ENCODE measurements at regions not wholly inside any gene's neighbourhood (a gene's known extent, or its start where the extent isn't known, plus 50 kb on each side); places are given as distances from the start of the nearest gene placed in this dataset.

DNA sequence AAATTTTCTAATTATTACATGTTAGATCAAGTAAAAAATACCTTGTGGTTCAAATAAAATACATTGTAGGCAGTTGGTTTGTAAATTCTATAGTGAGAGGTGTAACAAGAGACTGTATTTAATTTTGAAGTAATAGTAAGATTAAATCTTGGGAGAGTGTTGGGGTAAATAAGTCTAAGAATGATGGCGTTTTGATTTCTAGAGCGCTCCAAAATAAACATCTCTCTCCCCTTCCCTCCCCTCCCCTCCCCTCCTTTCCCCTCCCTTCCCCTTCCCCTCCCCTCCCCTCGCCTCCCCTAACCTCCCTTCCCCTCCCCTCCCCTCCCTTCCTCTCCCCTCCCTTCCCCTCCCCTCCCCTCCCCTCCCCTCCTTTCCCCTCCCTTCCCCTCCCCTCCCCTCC is 200.6 kb upstream of the EEF2KMT start:
- Histone ChIP-seq H3K4me3 (ENCODE audit: insufficient read depth, low read depth, low read length) (no peak overlapping the region), H2AFZ (replicated peaks; ENCODE audit: low read length, poor library complexity) (no peak overlapping the region), H3K14ac (replicated peaks; ENCODE audit: low read depth, low read length) (no peak overlapping the region), H4K20me1 (ENCODE audit: insufficient read depth, low read length) (no peaks in the 10 kb centered on the region), H3K18ac (ENCODE audit: low read depth, low read length) (no peak overlapping the region), H2AK9ac (replicated peaks; ENCODE audit: low read depth, low read length, poor library complexity) (no peak overlapping the region), H3K56ac (ENCODE audit: extremely low read depth, insufficient read depth, low read length) (no peak overlapping the region), H3K4ac (ENCODE audit: low read depth, low read length) (no peak overlapping the region), H3K79me1 (ENCODE audit: low read depth in 1 of 2, low read length in 2 of 2) (no peaks in the 10 kb centered on the region), H4K5ac (ENCODE audit: low read depth, low read length) (no peak overlapping the region), H3K4me2 (ENCODE audit: low read depth, low read length) (no peak overlapping the region), H3K36me3 (ENCODE audit: control insufficient read depth, insufficient read depth, low read length) (no peaks in the 10 kb centered on the region), H4K91ac (ENCODE audit: insufficient read depth, low read depth, low read length) (no peak overlapping the region), H2BK5ac (ENCODE audit: low read depth, low read length, poor library complexity, severe bottlenecking) (no peak overlapping the region), H2BK20ac (ENCODE audit: low read depth, low read length) (no peak overlapping the region), H4K8ac (ENCODE audit: low read depth in 2 of 2, low read length in 2 of 2) (no peak overlapping the region), H2BK15ac (ENCODE audit: low read depth, low read length) (no peak overlapping the region), H3K27me3 (ENCODE audit: control insufficient read depth, insufficient read depth, low read length) (no peaks in the 10 kb centered on the region), H3K27ac (ENCODE audit: insufficient read depth, low read length) (no peak overlapping the region), H3K4me1 (ENCODE audit: control insufficient read depth, insufficient read depth, low read length) (no peaks in the 10 kb centered on the region), H2BK120ac (ENCODE audit: low read depth, low read length) (no peak overlapping the region), H3K9me1 (ENCODE audit: insufficient read depth, low read length) (no peaks in the 10 kb centered on the region), H3K23ac (ENCODE audit: low read depth, low read length) (no peak overlapping the region), H3K9ac (ENCODE audit: low read depth, low read length) (no peak overlapping the region), H2AK5ac (ENCODE audit: low read depth, low read length) (no peak overlapping the region), H3K9me3 (ENCODE audit: control insufficient read depth, insufficient read depth, low read length) (0 out of 2 replicates have a peak, but pooled peaks cover 5% of the 10 kb centered on the region)
- ChIA-PET CTCF (no interaction called here), POLR2A (ENCODE audit: unreplicated experiment) (no interaction called here)
- DNase-seq (no peak), ATAC-seq (ENCODE audit: low read depth) (no peak)
- TF ChIP-seq MAZ (IDR thresholded peaks at IDR 0.05; ENCODE audit: borderline replicate concordance, low read depth, low read length), result no peak
- no peak for TF ChIP-seq NFE2L2 (IDR thresholded peaks at IDR 0.05; ENCODE audit: low read depth, low read length)
- TF ChIP-seq SMC3 (IDR thresholded peaks at IDR 0.05; ENCODE audit: low read depth, low read length), result no peak
- TF ChIP-seq RFX5 (IDR thresholded peaks at IDR 0.05; ENCODE audit: low read depth, low read length), result no peak
- no peak for TF ChIP-seq RAD21 (IDR thresholded peaks at IDR 0.05; ENCODE audit: low read length)
- TF ChIP-seq, protein P1, sequence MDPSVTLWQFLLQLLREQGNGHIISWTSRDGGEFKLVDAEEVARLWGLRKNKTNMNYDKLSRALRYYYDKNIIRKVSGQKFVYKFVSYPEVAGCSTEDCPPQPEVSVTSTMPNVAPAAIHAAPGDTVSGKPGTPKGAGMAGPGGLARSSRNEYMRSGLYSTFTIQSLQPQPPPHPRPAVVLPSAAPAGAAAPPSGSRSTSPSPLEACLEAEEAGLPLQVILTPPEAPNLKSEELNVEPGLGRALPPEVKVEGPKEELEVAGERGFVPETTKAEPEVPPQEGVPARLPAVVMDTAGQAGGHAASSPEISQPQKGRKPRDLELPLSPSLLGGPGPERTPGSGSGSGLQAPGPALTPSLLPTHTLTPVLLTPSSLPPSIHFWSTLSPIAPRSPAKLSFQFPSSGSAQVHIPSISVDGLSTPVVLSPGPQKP (IDR thresholded peaks at IDR 0.05; ENCODE audit: borderline replicate concordance, low read depth, low read length), result no peak
- no peak for TF ChIP-seq FOS (IDR thresholded peaks at IDR 0.05; ENCODE audit: low read depth, low read length)
- no CpG with 5 or more reads among the region's 3 CpGs for WGBS, 2 experiments (ENCODE audit: extremely low coverage in 2 of 2, insufficient read length in 1 of 2)
- no TSS peak for BruUV-seq (replicated peaks)
- intact Hi-C loops (cut with micrococcal nuclease) (no loop called here), dilution Hi-C loops (cut with HindIII; ENCODE audit: low sequenced_read_pairs, unreplicated experiment) (no loop called here), in situ Hi-C loops (cut with MboI; ENCODE audit: low sequenced_read_pairs) (no loop called here)
